HG02759 (cell line): ENCODE measurements at regions not wholly inside any gene's neighbourhood (a gene's known extent, or its start where the extent isn't known, plus 50 kb on each side); places are given as distances from the start of the nearest gene placed in this dataset.
A peak's percentile ranks its signal among the peaks of the same experiment; 100 is the strongest.
"Not testable (repeated sequence)": the region's sequence is repeated elsewhere in the genome, so short reads cannot be mapped to it uniquely, and the experiment has no call there.

Experiments used
- ATAC-seq: cut with Tn5 transposase; IDR thresholded peaks from one replicate; pipeline ENCODE4 v1.9.1; 2021; ENCODE audit warnings: mild to moderate bottlenecking, moderate library complexity; ENCODE audit not compliant: unreplicated experiment

- no peak for ATAC-seq
These were observed 99.0 kb upstream of the TNFSF11 start for GRCh38 chr13:42474954-42475353.

GRCh38 chr13:42477596-42478190 is 96.3 kb upstream of the TNFSF11 start:
- ATAC-seq, result no peak

- peak; percentile 48 for ATAC-seq
These were observed 95.3 kb upstream of the TNFSF11 start for GRCh38 chr13:42478531-42479156.

GRCh38 chr13:42484386-42484785 is 89.6 kb upstream of the TNFSF11 start:
- ATAC-seq, result no peak

- no peak for ATAC-seq
These were observed 88.7 kb upstream of the TNFSF11 start for GRCh38 chr13:42485272-42485671.

GRCh38 chr13:42486711-42487198 is 87.2 kb upstream of the TNFSF11 start:
- no peak for ATAC-seq

- no peak for ATAC-seq
These were observed 86.7 kb upstream of the TNFSF11 start for GRCh38 chr13:42487221-42487620.

GRCh38 chr13:42490676-42491075 is 83.3 kb upstream of the TNFSF11 start:
- no peak for ATAC-seq

GRCh38 chr13:42492372-42492920 is 81.5 kb upstream of the TNFSF11 start:
- no peak for ATAC-seq

GRCh38 chr13:42494157-42494556 is 79.8 kb upstream of the TNFSF11 start:
- ATAC-seq, result no peak

GRCh38 chr13:42495255-42495654 is 78.7 kb upstream of the TNFSF11 start:
- ATAC-seq, result no peak

GRCh38 chr13:42495751-42496150 is 78.2 kb upstream of the TNFSF11 start:
- no peak for ATAC-seq

GRCh38 chr13:42496926-42497554 is 76.9 kb upstream of the TNFSF11 start:
- not testable (repeated sequence) for ATAC-seq

GRCh38 chr13:42497798-42498197 is 76.2 kb upstream of the TNFSF11 start:
- ATAC-seq, result peak; percentile 92

- no peak for ATAC-seq
These were observed 75.4 kb upstream of the TNFSF11 start for GRCh38 chr13:42498521-42498920.
